ENCODE measurements at regions not wholly inside any gene's neighbourhood (a gene's known extent, or its start where the extent isn't known, plus 50 kb on each side); places are given as distances from the start of the nearest gene placed in this dataset.

- DNase-seq: no peak
- Histone ChIP-seq H3K9me3 (no peaks in the 10 kb centered on the region), H3K4me1 (peaks cover 6% of the 10 kb centered on the region), H3K27ac (peak overlapping the region; percentile 84), H3K36me3 (no peaks in the 10 kb centered on the region), H3K27me3 (ENCODE audit: low read depth) (no peaks in the 10 kb centered on the region), H3K4me3 (no peak overlapping the region)
- TF ChIP-seq CTCF (IDR thresholded peaks at IDR 0.05): no peak
- ATAC-seq: no peak
- intact Hi-C loops (cut with DNase I): no loop called here
Observed at GRCh38 chr10:59537501-59537900, 172.1 kb downstream of the SLC16A9 start.

DNA sequence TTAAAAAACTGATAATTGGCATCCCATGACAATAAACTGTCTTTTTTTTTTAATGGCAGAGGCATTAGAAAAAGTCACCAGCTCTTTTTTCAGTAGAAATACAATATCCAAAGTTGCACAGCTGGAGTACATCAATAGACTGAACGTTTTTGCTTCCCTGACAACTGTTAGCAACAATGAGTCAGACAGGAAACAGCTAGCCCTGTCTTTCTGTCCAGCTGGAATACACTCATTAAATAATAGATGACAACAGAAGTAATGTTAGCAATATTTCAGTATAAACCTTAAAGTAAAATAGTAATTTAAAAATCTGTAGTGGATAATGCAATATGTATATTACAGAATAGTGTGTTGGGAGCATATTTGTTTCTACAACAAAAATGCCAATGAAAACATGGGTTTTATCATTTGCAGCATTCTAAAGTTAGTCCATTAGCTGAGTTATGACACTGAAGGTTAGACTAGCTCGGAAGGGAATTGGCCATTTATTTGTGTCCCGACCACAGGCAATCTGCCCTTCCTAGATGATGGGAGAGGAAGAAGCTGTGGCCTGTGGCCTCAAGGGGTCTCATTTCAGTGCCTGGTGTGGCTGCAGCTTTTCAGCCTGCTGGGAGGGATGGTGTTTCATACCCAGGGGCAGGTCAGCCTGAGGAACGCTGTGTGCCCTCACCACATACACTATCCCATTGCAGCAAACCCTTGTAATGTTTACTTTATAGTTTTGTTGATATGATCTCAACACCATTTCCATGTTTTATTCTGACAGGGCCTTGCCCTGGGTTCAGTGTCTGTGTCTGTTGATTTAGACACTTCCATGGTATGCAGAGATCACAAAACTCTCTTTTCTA is 173.3 kb downstream of the SLC16A9 start:
- ATAC-seq: peak; percentile 79 to 81
- no peaks in the 10 kb centered on the region for H3K36me3 ChIP-seq
- intact Hi-C loops (cut with DNase I): no loop called here
- DNase-seq: peak; percentile 47
- peak overlapping the region; percentile 84 for H3K27ac ChIP-seq
- H3K4me1 ChIP-seq: peaks cover 6% of the 10 kb centered on the region
- H3K27me3 ChIP-seq (ENCODE audit: low read depth): no peaks in the 10 kb centered on the region
- peak; percentile 14 for TF ChIP-seq CTCF (IDR thresholded peaks at IDR 0.05)
- H3K9me3 ChIP-seq: no peaks in the 10 kb centered on the region
- H3K4me3 ChIP-seq: no peak overlapping the region

- Histone ChIP-seq H3K4me1 (no peaks in the 10 kb centered on the region), H3K27ac (no peak overlapping the region), H3K4me3 (no peak overlapping the region), H3K9me3 (no peaks in the 10 kb centered on the region), H3K27me3 (ENCODE audit: low read depth) (no peaks in the 10 kb centered on the region), H3K36me3 (no peaks in the 10 kb centered on the region)
- no peak for ATAC-seq
- intact Hi-C loops (cut with DNase I): no loop called here
- no peak for DNase-seq
- no peak for TF ChIP-seq CTCF (IDR thresholded peaks at IDR 0.05)
Observed at GRCh38 chr10:59524348-59524747, 162.0 kb upstream of the FAM13C start.

GRCh38 chr10:59523851-59524250 is 161.5 kb upstream of the FAM13C start:
- Histone ChIP-seq H3K36me3 (no peaks in the 10 kb centered on the region), H3K4me1 (no peaks in the 10 kb centered on the region), H3K9me3 (no peaks in the 10 kb centered on the region), H3K4me3 (no peak overlapping the region), H3K27me3 (ENCODE audit: low read depth) (no peaks in the 10 kb centered on the region), H3K27ac (no peak overlapping the region)
- ATAC-seq: no peak
- intact Hi-C loops (cut with DNase I): no loop called here
- no peak for DNase-seq
- TF ChIP-seq CTCF (IDR thresholded peaks at IDR 0.05): no peak

GRCh38 chr10:59517996-59518395 is 155.6 kb upstream of the FAM13C start:
- ATAC-seq: no peak
- no peak for TF ChIP-seq CTCF (IDR thresholded peaks at IDR 0.05)

More at GRCh38 chr10:59517996-59518395, 155.6 kb upstream of the FAM13C start:
- DNase-seq: no peak
- Histone ChIP-seq H3K4me1 (peaks cover 5% of the 10 kb centered on the region), H3K36me3 (no peaks in the 10 kb centered on the region), H3K27me3 (ENCODE audit: low read depth) (no peaks in the 10 kb centered on the region), H3K9me3 (no peaks in the 10 kb centered on the region), H3K4me3 (no peak overlapping the region), H3K27ac (no peak overlapping the region)
- intact Hi-C loops (cut with DNase I): no loop called here
